Peyer's patch (tissue), 4 donors: ENCODE measurements at regions not wholly inside any gene's neighbourhood (a gene's known extent, or its start where the extent isn't known, plus 50 kb on each side); places are given as distances from the start of the nearest gene placed in this dataset.

ENCODE experiments used
- CTCF ChIP-seq, 6 experiments: fragments of 450-650 bp in 4 of 6; fragments of 200-600 bp in 2 of 6; sonication (generic) in 1 of 6; IDR thresholded peaks; one replicate each; pipeline ENCODE4 v1.5.1; 2017 to 2019; ENCODE audit warnings: antibody characterized with exemption in 6 of 6, mild to moderate bottlenecking in 3 of 6, moderate library complexity in 1 of 6
- POLR2A ChIP-seq, 2 donors: fragments of 450-650 bp; IDR thresholded peaks; one replicate each; pipeline ENCODE4 v1.5.1; 2017; ENCODE audit warnings: antibody characterized with exemption in 2 of 2, mild to moderate bottlenecking in 2 of 2, moderate library complexity in 2 of 2

DNA sequence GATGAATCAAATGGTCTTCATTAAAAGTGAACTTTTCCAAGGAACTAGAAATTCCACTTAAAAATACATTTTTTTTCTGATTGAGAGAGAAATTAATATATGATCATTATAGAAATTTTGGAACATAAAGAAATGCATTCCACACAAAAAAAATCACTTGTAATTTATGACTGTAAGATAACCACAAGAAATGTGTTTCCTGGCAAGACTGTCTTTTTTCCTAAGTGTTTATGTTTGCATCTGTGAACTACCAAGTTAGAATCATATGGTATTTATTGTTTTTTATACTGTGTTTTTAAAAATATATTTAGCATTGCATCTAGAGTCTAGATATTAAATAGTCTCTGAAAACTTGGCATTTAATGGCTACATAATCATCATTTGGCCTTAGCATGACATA lies 726.8 kb downstream of the BCL11B start:
- TF ChIP-seq POLR2A (IDR thresholded peaks at IDR 0.05): no peak
- TF ChIP-seq CTCF (IDR thresholded peaks at IDR 0.05): no peak
